Activated CD8-positive, alpha-beta T cell treated with anti-CD3 and anti-CD28 coated beads, Interleukin-2, amount 10 ng/mL, durations not matched to agents 7 days and 5 days (primary cell): ENCODE measurements at regions not wholly inside any gene's neighbourhood (a gene's known extent, or its start where the extent isn't known, plus 50 kb on each side); places are given as distances from the start of the nearest gene placed in this dataset.

Source experiments
- ATAC-seq: fragments of 150-1000 bp; cut with Tn5 transposase; one replicate; pipeline ENCODE4 v1.10.0; 2021; ENCODE audit warnings: moderate library complexity
- CTCF ChIA-PET: fragments of 350-600 bp; sonication (Branson Sonifier 250); formaldehyde crosslinking; loops from one replicate; lab custom pipeline; 2021; ENCODE audit warnings: antibody characterized with exemption; lab: Charles Lee
- POLR2A ChIA-PET: fragments of 350-600 bp; sonication (Branson Sonifier 250); formaldehyde crosslinking; loops from one replicate; lab custom pipeline; 2021; ENCODE audit warnings: antibody characterized with exemption; lab: Charles Lee
- DNase-seq: peaks from one replicate; pipeline ENCODE4 v3.0.0-alpha.2; 2020
- H3K27ac Mint-ChIP-seq: one replicate; pipeline ENCODE4 v1.8.0; 2021; ENCODE audit warnings: mild to moderate bottlenecking, mixed read lengths
- H3K27me3 Mint-ChIP-seq: one replicate; pipeline ENCODE4 v1.8.0; 2021; ENCODE audit warnings: low read depth, mixed read lengths
- H3K36me3 Mint-ChIP-seq: one replicate; pipeline ENCODE4 v1.8.0; 2021; ENCODE audit warnings: low read depth, mixed read lengths
- H3K4me1 Mint-ChIP-seq: one replicate; pipeline ENCODE4 v1.8.0; 2021; ENCODE audit warnings: low read depth, mixed read lengths
- H3K4me3 Mint-ChIP-seq: one replicate; pipeline ENCODE4 v1.8.0; 2021; ENCODE audit warnings: mild to moderate bottlenecking, mixed read lengths
- H3K9me3 Mint-ChIP-seq: one replicate; pipeline ENCODE4 v1.8.0; 2022; ENCODE audit warnings: mixed read lengths; ENCODE audit not compliant: insufficient read depth

- POLR2A ChIA-PET = no interaction called here
- peaks cover 11% of the 10 kb centered on the region for H3K27me3 Mint-ChIP-seq
- DNase-seq (no peak), ATAC-seq (no peak)
- H3K9me3 Mint-ChIP-seq = no peaks in the 10 kb centered on the region
- no peak overlapping the region for H3K4me3 Mint-ChIP-seq
- no peaks in the 10 kb centered on the region for H3K36me3 Mint-ChIP-seq
- H3K4me1 Mint-ChIP-seq = no peaks in the 10 kb centered on the region
- CTCF ChIA-PET = no interaction called here
- H3K27ac Mint-ChIP-seq = no peak overlapping the region
These were observed 130.2 kb upstream of the NCAM1 start for GRCh38 chr11:112831041-112831440.

DNA sequence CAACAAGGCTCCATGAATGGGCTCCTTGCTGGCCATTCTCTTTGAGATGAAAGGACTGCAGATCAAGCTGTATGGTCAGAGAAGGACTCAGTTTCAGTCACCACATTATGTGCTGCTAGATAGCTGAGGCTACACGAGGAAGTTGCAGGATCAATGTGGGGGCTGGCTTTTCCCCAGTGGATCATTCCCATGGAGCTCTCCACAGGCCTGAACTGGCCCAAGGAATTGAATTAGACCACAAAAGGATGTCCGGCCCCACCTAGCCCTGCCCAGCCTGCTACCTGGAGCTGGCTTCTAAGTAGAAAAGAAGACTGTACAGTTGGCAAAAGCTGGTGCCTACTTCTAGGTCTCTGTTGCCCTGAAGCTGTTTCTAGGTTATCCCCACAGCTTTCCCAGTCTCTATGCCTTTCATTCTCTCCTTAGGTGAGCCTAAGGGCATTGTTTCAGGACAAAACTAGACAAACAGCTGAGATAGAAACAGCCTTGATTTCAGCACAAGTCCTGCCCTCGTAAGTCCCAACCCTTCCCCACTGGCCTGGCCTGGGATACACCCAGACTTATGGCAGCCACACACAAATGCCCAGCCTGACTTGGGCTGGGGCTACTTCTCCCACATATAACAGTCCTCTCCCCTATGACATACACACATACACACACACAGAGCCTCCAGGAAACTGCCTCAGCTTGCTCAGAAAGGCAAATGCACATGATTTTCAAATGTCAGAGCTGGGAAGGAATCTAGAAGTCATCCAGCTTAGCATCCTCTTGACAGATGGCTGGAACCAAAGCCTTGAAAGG, 129.1 kb upstream of the NCAM1 start:
- DNase-seq (no peak), ATAC-seq (no peak)
- CTCF ChIA-PET = no interaction called here
- no peaks in the 10 kb centered on the region for H3K4me1 Mint-ChIP-seq
- no peak overlapping the region for H3K27ac Mint-ChIP-seq
- no peaks in the 10 kb centered on the region for H3K9me3 Mint-ChIP-seq
- POLR2A ChIA-PET = no interaction called here
- H3K27me3 Mint-ChIP-seq = peaks cover 7% of the 10 kb centered on the region
- H3K4me3 Mint-ChIP-seq = no peak overlapping the region
- H3K36me3 Mint-ChIP-seq = no peaks in the 10 kb centered on the region

DNA sequence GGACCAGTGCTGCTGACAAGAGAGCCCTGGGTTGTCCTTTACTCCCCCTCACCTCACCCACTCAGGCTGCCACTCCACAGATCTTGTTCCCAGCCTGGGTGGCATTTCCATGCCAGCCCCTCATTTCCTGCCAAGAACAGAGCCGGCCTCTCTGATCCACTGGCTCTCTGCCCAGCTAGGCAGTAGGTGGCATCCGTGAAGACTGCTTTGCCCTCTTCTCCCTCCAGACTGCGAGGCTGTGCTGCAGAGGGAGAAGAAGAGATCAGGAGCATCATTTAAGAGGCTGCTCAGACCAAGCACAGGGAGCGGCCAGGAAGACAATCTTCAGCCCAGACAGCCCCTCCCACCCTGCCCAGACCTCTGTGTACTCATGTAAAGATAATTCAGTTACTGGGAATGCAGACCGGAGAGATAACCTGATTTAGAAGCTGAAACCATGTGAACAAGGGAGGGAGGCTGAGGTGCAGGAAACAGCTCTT, 126.9 kb upstream of the NCAM1 start:
- no peak for DNase-seq
- no peaks in the 10 kb centered on the region for H3K9me3 Mint-ChIP-seq
- POLR2A ChIA-PET = no interaction called here
- no peak overlapping the region for H3K27ac Mint-ChIP-seq
- no peak for ATAC-seq
- no peak overlapping the region for H3K4me3 Mint-ChIP-seq
- H3K27me3 Mint-ChIP-seq = peaks cover 7% of the 10 kb centered on the region
- no peaks in the 10 kb centered on the region for H3K4me1 Mint-ChIP-seq
- no peaks in the 10 kb centered on the region for H3K36me3 Mint-ChIP-seq
- CTCF ChIA-PET = no interaction called here

GRCh38 chr11:112835591-112836255, 125.5 kb upstream of the NCAM1 start:
- no peaks in the 10 kb centered on the region for H3K4me1 Mint-ChIP-seq
- H3K27me3 Mint-ChIP-seq = peaks cover 8% of the 10 kb centered on the region
- POLR2A ChIA-PET = interaction anchor here (0.6 kb wide), 1 partner anchor 144 kb away, joined by 4 read pairs; no protein-coding TSS in a partner anchor
- no peak overlapping the region for H3K27ac Mint-ChIP-seq
- CTCF ChIA-PET = no interaction called here
- H3K4me3 Mint-ChIP-seq = no peak overlapping the region
- ATAC-seq (no peak), DNase-seq (no peak)
- no peaks in the 10 kb centered on the region for H3K36me3 Mint-ChIP-seq
- no peaks in the 10 kb centered on the region for H3K9me3 Mint-ChIP-seq

DNA sequence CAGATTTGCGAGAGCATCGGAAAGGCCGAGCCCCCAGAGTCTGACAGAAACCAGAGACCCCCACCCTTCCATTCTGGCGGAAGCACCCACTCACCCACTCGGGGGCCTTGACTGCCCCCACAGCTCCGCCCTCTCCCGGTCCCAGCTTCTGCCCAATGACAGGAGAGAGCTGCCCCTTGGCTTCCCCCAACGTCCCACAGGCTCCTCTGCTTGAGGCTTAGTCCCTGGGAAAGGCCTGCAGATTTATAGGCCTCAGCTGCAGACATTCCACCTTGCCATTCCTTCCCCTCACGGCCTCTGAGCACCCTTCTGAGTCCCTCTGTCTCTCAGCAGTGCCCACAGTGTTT, 125.0 kb upstream of the NCAM1 start:
- ATAC-seq = no peak
- Mint-ChIP-seq H3K27ac (no peak overlapping the region), H3K4me1 (no peaks in the 10 kb centered on the region), H3K27me3 (peaks cover 9% of the 10 kb centered on the region), H3K4me3 (no peak overlapping the region), H3K9me3 (no peaks in the 10 kb centered on the region), H3K36me3 (no peaks in the 10 kb centered on the region)
- ChIA-PET CTCF (no interaction called here), POLR2A (no interaction called here)
- DNase-seq = no peak

GRCh38 chr11:112837162-112837826, 123.9 kb upstream of the NCAM1 start:
- peak; percentile 20 for DNase-seq
- Mint-ChIP-seq H3K4me3 (no peak overlapping the region), H3K9me3 (no peaks in the 10 kb centered on the region), H3K27ac (no peak overlapping the region), H3K36me3 (no peaks in the 10 kb centered on the region), H3K4me1 (no peaks in the 10 kb centered on the region), H3K27me3 (peaks cover 8% of the 10 kb centered on the region)
- POLR2A ChIA-PET = no interaction called here
- CTCF ChIA-PET = interaction anchor here (1.5 kb wide), 1 partner anchor 13 kb away, joined by 3 read pairs; no protein-coding TSS in a partner anchor
- no peak for ATAC-seq

DNA sequence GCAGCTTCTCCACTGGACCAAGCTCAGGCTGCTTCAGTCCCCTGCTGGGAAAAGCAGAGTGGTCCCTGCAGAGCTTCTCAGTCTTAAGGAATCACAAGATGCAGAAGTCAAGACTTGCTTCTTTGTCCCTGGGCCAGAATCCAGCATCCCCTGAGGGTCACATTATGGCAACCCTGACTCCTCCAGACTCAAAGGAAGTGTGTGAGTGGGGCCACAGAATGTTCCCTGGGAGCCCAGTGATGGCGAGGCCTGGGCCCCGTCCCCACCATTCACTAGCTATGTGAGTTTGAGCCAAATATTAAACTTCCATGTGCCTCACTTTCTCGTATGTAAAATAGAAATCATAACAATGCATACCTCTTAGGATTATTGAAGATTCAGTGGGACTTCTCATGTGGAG, 122.2 kb upstream of the NCAM1 start:
- Mint-ChIP-seq H3K4me1 (no peaks in the 10 kb centered on the region), H3K9me3 (no peaks in the 10 kb centered on the region), H3K4me3 (no peak overlapping the region), H3K36me3 (no peaks in the 10 kb centered on the region), H3K27ac (no peak overlapping the region), H3K27me3 (peaks cover 7% of the 10 kb centered on the region)
- DNase-seq (no peak), ATAC-seq (no peak)
- CTCF ChIA-PET = interaction anchor here (1.5 kb wide), 1 partner anchor 11 kb away, joined by 3 read pairs; no protein-coding TSS in a partner anchor
- POLR2A ChIA-PET = no interaction called here

DNA sequence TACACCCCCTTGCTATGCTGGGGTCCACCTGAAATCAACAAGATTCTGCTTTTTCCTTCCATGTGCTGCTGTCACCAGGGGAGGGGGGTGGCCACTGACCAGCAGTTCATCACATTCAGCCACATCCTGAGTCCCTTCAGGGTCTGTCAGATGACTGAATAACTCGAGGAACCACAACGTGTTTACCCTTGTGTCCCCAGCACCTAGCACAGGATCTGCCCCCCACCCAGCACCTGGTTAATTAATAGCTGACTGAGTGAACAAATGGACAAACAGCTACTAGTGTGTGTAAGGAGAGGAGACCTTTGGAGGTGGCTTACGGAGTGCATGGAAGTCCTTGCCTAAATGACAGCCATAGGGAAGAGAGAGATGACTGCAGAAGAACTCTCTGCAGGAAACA, 119.5 kb upstream of the NCAM1 start:
- no peak for DNase-seq
- H3K9me3 Mint-ChIP-seq = no peaks in the 10 kb centered on the region
- H3K4me1 Mint-ChIP-seq = no peaks in the 10 kb centered on the region
- H3K36me3 Mint-ChIP-seq = no peaks in the 10 kb centered on the region
- no peak overlapping the region for H3K4me3 Mint-ChIP-seq
- ATAC-seq = no peak
- H3K27ac Mint-ChIP-seq = no peak overlapping the region
- POLR2A ChIA-PET = no interaction called here
- H3K27me3 Mint-ChIP-seq = peaks cover 14% of the 10 kb centered on the region
- CTCF ChIA-PET = no interaction called here

DNA sequence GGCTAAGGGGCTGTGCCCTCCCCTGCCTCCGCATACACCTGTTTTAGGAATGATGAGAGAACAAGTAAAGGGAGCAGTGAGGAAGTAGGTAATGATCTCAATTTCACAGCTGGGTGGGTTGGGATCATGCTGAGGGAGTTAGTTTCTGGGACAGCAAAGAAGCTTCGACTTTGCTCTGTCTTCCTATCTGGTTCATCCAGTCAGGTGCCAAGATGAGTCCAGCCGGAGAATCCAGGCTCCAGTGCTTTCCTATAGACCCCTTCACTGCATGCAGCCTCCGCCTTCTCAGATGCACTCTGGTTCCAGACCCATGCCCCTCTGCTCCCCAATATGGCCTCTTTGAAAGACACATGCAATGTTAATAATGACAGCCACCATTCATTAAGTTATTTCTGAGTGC, 119.1 kb upstream of the NCAM1 start:
- POLR2A ChIA-PET = no interaction called here

DNA sequence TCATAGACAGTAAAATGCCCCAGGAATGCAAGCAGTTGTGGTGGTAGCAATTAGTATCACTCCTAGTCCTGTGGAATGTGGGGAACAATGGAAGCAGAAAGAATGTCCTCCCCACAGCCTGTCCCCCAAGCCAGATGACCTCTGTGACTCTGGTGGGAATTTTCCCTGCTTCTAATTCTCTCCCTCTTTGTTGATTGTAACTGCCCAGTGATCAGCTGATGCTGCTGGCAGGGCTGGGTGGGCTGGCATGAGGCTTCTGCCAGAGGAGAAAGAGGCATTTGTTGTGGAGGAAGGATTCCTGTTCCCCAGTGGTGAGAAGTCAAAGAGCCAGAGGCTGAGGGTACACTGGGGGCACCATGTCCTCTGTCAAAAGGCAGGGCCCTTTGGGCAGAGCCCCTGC, 116.7 kb upstream of the NCAM1 start:
- no peaks in the 10 kb centered on the region for H3K9me3 Mint-ChIP-seq
- no peak overlapping the region for H3K27ac Mint-ChIP-seq
- CTCF ChIA-PET = no interaction called here
- no peaks in the 10 kb centered on the region for H3K4me1 Mint-ChIP-seq
- DNase-seq = no peak
- no peak overlapping the region for H3K4me3 Mint-ChIP-seq
- peaks cover 22% of the 10 kb centered on the region for H3K27me3 Mint-ChIP-seq
- ATAC-seq = no peak
- H3K36me3 Mint-ChIP-seq = no peaks in the 10 kb centered on the region
- POLR2A ChIA-PET = no interaction called here

More for the DNA sequence above, 119.1 kb upstream of the NCAM1 start:
- Mint-ChIP-seq H3K9me3 (no peaks in the 10 kb centered on the region), H3K36me3 (no peaks in the 10 kb centered on the region), H3K4me3 (no peak overlapping the region), H3K27me3 (peaks cover 18% of the 10 kb centered on the region), H3K4me1 (no peaks in the 10 kb centered on the region), H3K27ac (no peak overlapping the region)
- DNase-seq = no peak
- no peak for ATAC-seq
- CTCF ChIA-PET = no interaction called here

DNA sequence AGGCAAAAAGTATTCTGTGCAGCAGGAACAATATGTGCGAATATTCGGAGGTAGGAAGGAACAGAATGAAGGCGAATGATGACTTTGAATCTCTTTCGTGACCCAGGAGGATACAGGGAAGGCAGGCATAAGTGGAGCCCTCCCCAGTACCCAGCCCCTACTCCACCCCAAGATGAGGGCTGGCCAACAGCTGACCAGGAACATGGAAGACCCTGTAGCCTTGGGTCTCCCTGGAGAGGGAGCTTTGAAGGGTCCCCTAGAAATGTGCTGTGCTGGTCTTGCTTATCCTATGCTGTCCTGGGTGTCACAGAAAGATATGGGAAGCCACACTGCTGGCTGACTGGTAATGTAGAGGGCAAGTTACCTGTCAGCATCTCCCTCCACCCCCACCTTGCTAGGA, 113.7 kb upstream of the NCAM1 start:
- H3K9me3 Mint-ChIP-seq = no peaks in the 10 kb centered on the region
- H3K27me3 Mint-ChIP-seq = peaks cover 29% of the 10 kb centered on the region
- CTCF ChIA-PET = no interaction called here
- no peak overlapping the region for H3K27ac Mint-ChIP-seq
- no peaks in the 10 kb centered on the region for H3K36me3 Mint-ChIP-seq
- H3K4me1 Mint-ChIP-seq = no peaks in the 10 kb centered on the region
- ATAC-seq = no peak
- POLR2A ChIA-PET = no interaction called here
- no peak overlapping the region for H3K4me3 Mint-ChIP-seq
- no peak for DNase-seq
